Neural progenitor cell (in vitro differentiated cells): ENCODE measurements at regions not wholly inside any gene's neighbourhood (a gene's known extent, or its start where the extent isn't known, plus 50 kb on each side); places are given as distances from the start of the nearest gene placed in this dataset.

Experiments
- DNase-seq: peaks from one replicate; pipeline ENCODE4 v3.0.0-alpha.2; 2016; ENCODE audit warnings: low spot score
- H2AFZ ChIP-seq: fragments of 200-600 bp; sonication (generic); replicated peaks from 2 replicates; pipeline ENCODE4 v1.6.1; 2016; ENCODE audit warnings: antibody characterized with exemption
- H3F3A ChIP-seq: fragments of 200-600 bp; sonication (generic); 2 replicates; pipeline ENCODE4 v1.6.1; 2016; ENCODE audit warnings: antibody characterized with exemption, low read depth
- H3K27ac ChIP-seq: fragments of 200-600 bp; sonication (generic); 2 replicates; pipeline ENCODE4 v1.5.1; 2016; ENCODE audit warnings: mild to moderate bottlenecking
- H3K27me3 ChIP-seq: fragments of 200-600 bp; sonication (generic); 2 replicates; pipeline ENCODE4 v1.6.1; 2016; ENCODE audit warnings: mild to moderate bottlenecking, moderate library complexity
- H3K36me3 ChIP-seq: fragments of 200-600 bp; sonication (generic); 2 replicates; pipeline ENCODE4 v1.5.1; 2016
- H3K4me1 ChIP-seq: fragments of 200-600 bp; sonication (generic); 2 replicates; pipeline ENCODE4 v1.6.1; 2016; ENCODE audit warnings: mixed run types
- H3K4me2 ChIP-seq: fragments of 200-600 bp; sonication (generic); 2 replicates; pipeline ENCODE4 v1.6.1; 2016
- H3K4me3 ChIP-seq: fragments of 200-600 bp; sonication (generic); 2 replicates; pipeline ENCODE4 v1.5.1; 2016
- H3K79me2 ChIP-seq: fragments of 200-600 bp; sonication (generic); 2 replicates; pipeline ENCODE4 v1.6.1; 2016; ENCODE audit warnings: low read depth
- H3K9ac ChIP-seq: fragments of 200-600 bp; sonication (generic); 2 replicates; pipeline ENCODE4 v1.6.1; 2016
- H3K9me3 ChIP-seq: fragments of 200-600 bp; sonication (generic); 2 replicates; pipeline ENCODE4 v1.5.1; 2016; ENCODE audit warnings: low read depth
- H4K20me1 ChIP-seq: fragments of 200-600 bp; sonication (generic); 2 replicates; pipeline ENCODE4 v1.6.1; 2016; ENCODE audit warnings: low read depth
- H3K27ac Mint-ChIP-seq: 3 replicates; pipeline ENCODE4 v1.8.0; 2021; ENCODE audit warnings: mixed read lengths
- H3K27me3 Mint-ChIP-seq: 2 replicates; pipeline ENCODE4 v1.8.0; 2022; ENCODE audit warnings: low read depth, mild to moderate bottlenecking, inconsistent platforms, moderate library complexity, mixed read lengths; ENCODE audit not compliant: insufficient read depth
- H3K36me3 Mint-ChIP-seq: 3 replicates; pipeline ENCODE4 v1.8.0; 2021; ENCODE audit warnings: mixed read lengths
- H3K4me1 Mint-ChIP-seq: 3 replicates; pipeline ENCODE4 v1.8.0; 2021; ENCODE audit warnings: mixed read lengths
- H3K4me3 Mint-ChIP-seq: 3 replicates; pipeline ENCODE4 v1.8.0; 2021; ENCODE audit warnings: mild to moderate bottlenecking, moderate library complexity, mixed read lengths
- H3K9me3 Mint-ChIP-seq: 3 replicates; pipeline ENCODE4 v1.8.0; 2020; ENCODE audit warnings: mixed read lengths
- EZH2 ChIP-seq: fragments of 200-600 bp; sonication (generic); IDR thresholded peaks from 2 replicates; pipeline ENCODE4 v1.6.1; 2017; ENCODE audit warnings: antibody characterized with exemption, mild to moderate bottlenecking, moderate library complexity
- EZH2phosphoT487 ChIP-seq: fragments of 200-600 bp; sonication (generic); IDR thresholded peaks from 2 replicates; pipeline ENCODE4 v1.6.1; 2017; ENCODE audit warnings: antibody characterized with exemption
- TF ChIP-seq, protein P1 (sequence below): fragments of 200-600 bp; sonication (generic); IDR thresholded peaks from 2 replicates; pipeline ENCODE4 v1.5.1; 2017; ENCODE audit warnings: antibody characterized with exemption, mild to moderate bottlenecking

DNA sequence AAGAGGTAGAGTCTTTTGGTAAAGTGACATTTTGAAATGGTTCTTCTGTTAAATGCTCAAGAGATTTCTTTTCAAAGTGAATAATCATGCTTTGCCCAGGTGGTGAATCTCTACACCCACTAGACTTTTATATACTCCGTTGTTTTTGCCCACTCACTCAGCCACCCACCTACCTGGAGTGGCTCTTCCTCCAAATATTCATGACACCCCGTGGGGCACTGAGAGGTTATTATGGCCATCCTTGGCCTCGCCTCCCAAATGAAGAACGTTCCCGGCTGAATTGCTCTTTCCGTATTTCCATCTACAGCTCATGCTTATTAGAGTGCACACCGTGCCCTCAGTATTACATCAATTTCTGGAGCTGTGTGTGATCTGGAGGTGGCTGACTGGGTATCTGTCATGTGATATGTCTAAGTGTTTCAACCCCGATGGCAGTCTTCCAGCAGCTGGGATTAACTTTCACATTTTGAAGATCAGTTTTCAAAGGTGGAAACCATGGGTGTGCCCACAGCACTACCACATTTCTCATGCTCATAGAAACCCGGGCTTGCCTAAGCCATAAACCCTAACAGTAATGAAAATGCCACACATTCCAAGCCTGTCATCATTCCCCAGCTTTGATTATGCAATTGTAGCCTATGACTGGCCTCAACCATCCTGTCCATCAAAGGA is 406.6 kb upstream of the MMADHC start:
- no peak overlapping the region for H2AFZ ChIP-seq
- H3F3A ChIP-seq = no peaks in the 10 kb centered on the region
- no peaks in the 10 kb centered on the region for H3K27me3 Mint-ChIP-seq
- H3K27ac Mint-ChIP-seq = no peak overlapping the region
- H4K20me1 ChIP-seq = no peaks in the 10 kb centered on the region
- H3K9me3 Mint-ChIP-seq = peaks cover 6% of the 10 kb centered on the region
- DNase-seq = no peak
- no peak overlapping the region for H3K4me3 Mint-ChIP-seq
- no peaks in the 10 kb centered on the region for H3K36me3 ChIP-seq
- TF ChIP-seq EZH2 (no peak), EZH2phosphoT487 (no peak)
- TF ChIP-seq, protein P1, sequence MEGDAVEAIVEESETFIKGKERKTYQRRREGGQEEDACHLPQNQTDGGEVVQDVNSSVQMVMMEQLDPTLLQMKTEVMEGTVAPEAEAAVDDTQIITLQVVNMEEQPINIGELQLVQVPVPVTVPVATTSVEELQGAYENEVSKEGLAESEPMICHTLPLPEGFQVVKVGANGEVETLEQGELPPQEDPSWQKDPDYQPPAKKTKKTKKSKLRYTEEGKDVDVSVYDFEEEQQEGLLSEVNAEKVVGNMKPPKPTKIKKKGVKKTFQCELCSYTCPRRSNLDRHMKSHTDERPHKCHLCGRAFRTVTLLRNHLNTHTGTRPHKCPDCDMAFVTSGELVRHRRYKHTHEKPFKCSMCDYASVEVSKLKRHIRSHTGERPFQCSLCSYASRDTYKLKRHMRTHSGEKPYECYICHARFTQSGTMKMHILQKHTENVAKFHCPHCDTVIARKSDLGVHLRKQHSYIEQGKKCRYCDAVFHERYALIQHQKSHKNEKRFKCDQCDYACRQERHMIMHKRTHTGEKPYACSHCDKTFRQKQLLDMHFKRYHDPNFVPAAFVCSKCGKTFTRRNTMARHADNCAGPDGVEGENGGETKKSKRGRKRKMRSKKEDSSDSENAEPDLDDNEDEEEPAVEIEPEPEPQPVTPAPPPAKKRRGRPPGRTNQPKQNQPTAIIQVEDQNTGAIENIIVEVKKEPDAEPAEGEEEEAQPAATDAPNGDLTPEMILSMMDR = no peak
- H3K36me3 Mint-ChIP-seq = no peaks in the 10 kb centered on the region
- H3K4me2 ChIP-seq = no peak overlapping the region
- no peaks in the 10 kb centered on the region for H3K9me3 ChIP-seq
- H3K79me2 ChIP-seq = no peaks in the 10 kb centered on the region
- no peak overlapping the region for H3K27ac ChIP-seq
- H3K4me3 ChIP-seq = no peak overlapping the region
- no peaks in the 10 kb centered on the region for H3K4me1 Mint-ChIP-seq
- H3K27me3 ChIP-seq = no peaks in the 10 kb centered on the region
- H3K4me1 ChIP-seq = no peaks in the 10 kb centered on the region
- H3K9ac ChIP-seq = no peak overlapping the region

DNA sequence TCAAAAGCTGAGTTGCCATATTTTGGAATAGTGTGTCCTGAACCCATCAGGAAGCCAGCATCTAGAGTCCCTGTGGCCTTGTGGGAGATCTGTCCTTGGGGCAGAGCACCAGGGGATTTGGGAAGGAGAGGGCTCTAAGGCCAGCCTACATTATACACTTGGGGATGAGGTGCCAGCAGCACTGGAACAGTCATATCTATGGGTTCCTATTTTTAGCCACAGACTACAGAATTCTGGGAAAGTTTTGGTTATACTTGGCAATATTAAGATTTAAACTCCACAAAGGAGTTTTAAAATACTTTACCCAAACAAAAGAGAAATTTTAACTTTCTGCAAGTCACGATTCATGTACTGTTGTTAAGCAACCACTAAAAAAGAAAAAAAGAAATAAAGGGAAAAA is 405.7 kb upstream of the MMADHC start:
- H3K79me2 ChIP-seq = no peaks in the 10 kb centered on the region

DNA sequence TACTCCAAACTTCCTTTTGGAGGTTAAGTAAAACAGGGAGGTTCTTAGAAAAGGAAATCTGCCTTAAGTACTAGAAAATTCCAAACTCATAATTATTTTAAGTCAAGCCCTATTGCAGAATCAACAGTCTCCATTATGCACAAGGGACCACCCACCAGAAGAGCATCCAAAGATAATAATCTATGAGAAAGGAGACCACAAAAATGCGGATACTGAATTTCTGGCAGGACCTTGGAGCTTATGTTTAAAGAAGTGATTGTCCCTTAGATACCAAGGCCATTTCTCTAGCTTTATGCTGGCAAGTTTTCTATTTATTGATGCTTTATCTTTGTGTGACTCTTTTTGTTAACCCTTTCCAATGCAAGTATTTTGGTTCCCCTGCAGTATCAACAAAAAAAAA is 404.0 kb upstream of the MMADHC start:
- Histone ChIP-seq H4K20me1 (no peaks in the 10 kb centered on the region), H3F3A (no peaks in the 10 kb centered on the region), H3K4me2 (no peak overlapping the region), H3K27ac (no peak overlapping the region), H3K9ac (no peak overlapping the region), H3K9me3 (no peaks in the 10 kb centered on the region), H3K4me3 (no peak overlapping the region), H3K27me3 (no peaks in the 10 kb centered on the region), H2AFZ (no peak overlapping the region), H3K79me2 (no peaks in the 10 kb centered on the region), H3K4me1 (no peaks in the 10 kb centered on the region), H3K36me3 (no peaks in the 10 kb centered on the region)
- H3K4me3 Mint-ChIP-seq = no peak overlapping the region
- no peak overlapping the region for H3K27ac Mint-ChIP-seq
- DNase-seq = no peak
- TF ChIP-seq EZH2phosphoT487 (no peak), EZH2 (no peak)
- TF ChIP-seq, protein P1 = no peak
- no peaks in the 10 kb centered on the region for H3K36me3 Mint-ChIP-seq
- H3K4me1 Mint-ChIP-seq = no peaks in the 10 kb centered on the region
- no peaks in the 10 kb centered on the region for H3K9me3 Mint-ChIP-seq
- H3K27me3 Mint-ChIP-seq = no peaks in the 10 kb centered on the region

More for the DNA sequence above, 405.7 kb upstream of the MMADHC start:
- Histone ChIP-seq H3K9me3 (no peaks in the 10 kb centered on the region), H3K9ac (no peak overlapping the region), H3K27me3 (no peaks in the 10 kb centered on the region), H3K36me3 (no peaks in the 10 kb centered on the region), H2AFZ (no peak overlapping the region), H4K20me1 (no peaks in the 10 kb centered on the region), H3K27ac (no peak overlapping the region), H3K4me1 (no peaks in the 10 kb centered on the region), H3F3A (no peaks in the 10 kb centered on the region), H3K4me3 (no peak overlapping the region), H3K4me2 (no peak overlapping the region)
- no peaks in the 10 kb centered on the region for H3K36me3 Mint-ChIP-seq
- peaks cover 5% of the 10 kb centered on the region for H3K9me3 Mint-ChIP-seq
- no peaks in the 10 kb centered on the region for H3K27me3 Mint-ChIP-seq
- TF ChIP-seq EZH2 (no peak), EZH2phosphoT487 (no peak)
- TF ChIP-seq, protein P1 = no peak
- DNase-seq = no peak
- H3K4me3 Mint-ChIP-seq = no peak overlapping the region
- no peak overlapping the region for H3K27ac Mint-ChIP-seq
- no peaks in the 10 kb centered on the region for H3K4me1 Mint-ChIP-seq
